Loucy (cell line): ENCODE measurements at regions not wholly inside any gene's neighbourhood (a gene's known extent, or its start where the extent isn't known, plus 50 kb on each side); places are given as distances from the start of the nearest gene placed in this dataset.

Experiments used
- EZH2phosphoT487 ChIP-seq: fragments of 200-600 bp; IDR thresholded peaks from 2 replicates; pipeline ENCODE4 v1.6.1; 2018; ENCODE audit warnings: antibody characterized with exemption, mild to moderate bottlenecking, moderate library complexity, borderline replicate concordance
- TF ChIP-seq, protein P1 (sequence below): fragments of 200-600 bp; sonication (generic); conservative IDR thresholded peaks from 2 replicates; pipeline ENCODE4 v1.5.1; 2014; ENCODE audit warnings: mild to moderate bottlenecking, antibody characterized with exemption, low read length

DNA sequence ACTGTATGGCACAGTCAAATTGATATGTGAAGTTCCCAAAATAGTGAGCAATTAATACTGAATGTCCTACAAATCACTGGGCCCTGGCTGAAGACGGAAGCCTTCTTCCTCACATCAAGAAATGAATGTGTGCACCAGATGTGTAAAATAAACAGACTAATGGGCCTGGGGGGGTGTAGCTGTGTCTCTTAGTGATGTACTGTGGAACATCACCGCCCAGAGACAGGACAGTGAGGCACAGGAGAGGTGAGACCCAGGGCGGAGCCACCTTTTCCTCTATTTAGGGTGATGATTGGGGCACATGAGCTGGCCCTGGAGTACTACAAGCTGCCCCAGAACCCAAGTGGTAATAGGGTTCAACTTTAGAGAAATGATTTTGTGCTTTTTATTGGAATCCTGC is 368.5 kb upstream of the ARID1B start:
- TF ChIP-seq, protein P1, sequence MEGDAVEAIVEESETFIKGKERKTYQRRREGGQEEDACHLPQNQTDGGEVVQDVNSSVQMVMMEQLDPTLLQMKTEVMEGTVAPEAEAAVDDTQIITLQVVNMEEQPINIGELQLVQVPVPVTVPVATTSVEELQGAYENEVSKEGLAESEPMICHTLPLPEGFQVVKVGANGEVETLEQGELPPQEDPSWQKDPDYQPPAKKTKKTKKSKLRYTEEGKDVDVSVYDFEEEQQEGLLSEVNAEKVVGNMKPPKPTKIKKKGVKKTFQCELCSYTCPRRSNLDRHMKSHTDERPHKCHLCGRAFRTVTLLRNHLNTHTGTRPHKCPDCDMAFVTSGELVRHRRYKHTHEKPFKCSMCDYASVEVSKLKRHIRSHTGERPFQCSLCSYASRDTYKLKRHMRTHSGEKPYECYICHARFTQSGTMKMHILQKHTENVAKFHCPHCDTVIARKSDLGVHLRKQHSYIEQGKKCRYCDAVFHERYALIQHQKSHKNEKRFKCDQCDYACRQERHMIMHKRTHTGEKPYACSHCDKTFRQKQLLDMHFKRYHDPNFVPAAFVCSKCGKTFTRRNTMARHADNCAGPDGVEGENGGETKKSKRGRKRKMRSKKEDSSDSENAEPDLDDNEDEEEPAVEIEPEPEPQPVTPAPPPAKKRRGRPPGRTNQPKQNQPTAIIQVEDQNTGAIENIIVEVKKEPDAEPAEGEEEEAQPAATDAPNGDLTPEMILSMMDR, result no peak
- no peak for TF ChIP-seq EZH2phosphoT487
